Prostate gland (tissue), 2 donors: ENCODE measurements at regions not wholly inside any gene's neighbourhood (a gene's known extent, or its start where the extent isn't known, plus 50 kb on each side); places are given as distances from the start of the nearest gene placed in this dataset.

Experiments used
- DNase-seq: peaks from one replicate; pipeline ENCODE4 v3.0.0-alpha.2; 2019; ENCODE audit warnings: low spot score
- H3K27ac ChIP-seq, 2 donors: fragments of 200-600 bp; sonication (generic); 2 replicates each; pipeline ENCODE4 v1.5.1; 2017 to 2019
- H3K27me3 ChIP-seq: fragments of 200-600 bp; sonication (generic); replicated peaks from 2 replicates; pipeline ENCODE4 v1.5.1; 2019; ENCODE audit not compliant: insufficient read depth
- H3K36me3 ChIP-seq, 2 donors: fragments of 200-600 bp; sonication (generic); 1 replicate in 1 of 2; 2 replicates in 1 of 2; pipeline versions ENCODE4 v1.5.1 to v1.8.1; 2017 to 2019
- H3K4me1 ChIP-seq: fragments of 200-600 bp; sonication (generic); replicated peaks from 2 replicates; pipeline ENCODE4 v1.5.1; 2019
- H3K4me3 ChIP-seq, 2 donors: fragments of 200-600 bp; sonication (generic); 2 replicates each; pipeline ENCODE4 v1.5.1; 2017 to 2019
- H3K9me3 ChIP-seq: fragments of 200-600 bp; sonication (generic); 2 replicates; pipeline ENCODE4 v1.5.1; 2017
- CTCF ChIP-seq, 4 experiments: fragments of 200-600 bp in 2 of 4; fragments of 450-650 bp in 2 of 4; sonication (generic) in 2 of 4; IDR thresholded peaks; 1 replicate in 3 of 4; 2 replicates in 1 of 4; pipeline ENCODE4 v1.5.1; 2016 to 2019; ENCODE audit warnings: antibody characterized with exemption in 4 of 4, mild to moderate bottlenecking in 2 of 4, moderate library complexity in 2 of 4
- POLR2A ChIP-seq: fragments of 450-650 bp; IDR thresholded peaks from one replicate; pipeline ENCODE4 v1.6.1; 2016; ENCODE audit warnings: antibody characterized with exemption, mild to moderate bottlenecking
- POLR2AphosphoS5 ChIP-seq: sonication (generic); formaldehyde crosslinking; IDR thresholded peaks from one replicate; pipeline ENCODE4 v1.6.1; 2017; ENCODE audit warnings: antibody characterized with exemption
- WGBS: methylation state at CpG from one replicate; pipeline ENCODE4 v1.1.5; 2018; 5-methylcytosine and 5-hydroxymethylcytosine counted together
- intact Hi-C: fragments of 100-400 bp; cut with DNase I; formaldehyde crosslinking; loops from one replicate; pipeline ENCODE4 v1.14.2; 2022

DNA sequence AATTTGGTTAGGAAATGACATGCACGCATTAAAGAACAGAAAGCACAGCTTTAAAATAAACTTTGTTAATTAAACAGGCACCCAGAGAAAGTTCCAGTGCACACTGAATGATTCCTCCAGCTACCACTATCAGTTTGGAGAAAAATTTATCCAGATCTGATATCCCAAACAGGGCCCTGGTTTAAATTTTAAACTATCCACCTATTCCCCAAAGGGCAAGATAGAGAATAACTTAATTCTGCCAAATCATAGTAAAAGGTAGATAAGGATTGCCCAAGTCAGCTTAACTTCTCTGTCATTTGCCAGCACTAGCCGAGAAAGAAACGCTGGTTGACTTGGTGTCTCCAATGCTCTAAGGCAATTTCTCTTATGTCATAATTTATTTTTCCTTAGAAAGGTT is 321.9 kb upstream of the PKDCC start:
- intact Hi-C loops = no loop called here
- no peaks in the 10 kb centered on the region for H3K9me3 ChIP-seq
- 95% methylated on average over 3 of the region's 3 CpGs for WGBS
- no peak overlapping the region for H3K4me3 ChIP-seq
- H3K27ac ChIP-seq = no peak overlapping the region
- no peaks in the 10 kb centered on the region for H3K36me3 ChIP-seq
- H3K27me3 ChIP-seq = no peaks in the 10 kb centered on the region
- no peak for TF ChIP-seq POLR2AphosphoS5
- TF ChIP-seq CTCF (IDR thresholded peaks at IDR 0.05) = no peak
- TF ChIP-seq POLR2A = no peak
- no peak for DNase-seq
- H3K4me1 ChIP-seq = no peaks in the 10 kb centered on the region

GRCh38 chr2:41726364-41726763 is 321.5 kb upstream of the PKDCC start:
- 94% methylated on average over 6 of the region's 6 CpGs for WGBS
- no peaks in the 10 kb centered on the region for H3K27me3 ChIP-seq
- H3K36me3 ChIP-seq = no peaks in the 10 kb centered on the region
- no peak for DNase-seq
- H3K9me3 ChIP-seq = no peaks in the 10 kb centered on the region
- no peak overlapping the region for H3K4me3 ChIP-seq
- H3K4me1 ChIP-seq = no peaks in the 10 kb centered on the region
- H3K27ac ChIP-seq = no peak overlapping the region
- intact Hi-C loops = no loop called here
- no peak for TF ChIP-seq POLR2AphosphoS5
- TF ChIP-seq CTCF (IDR thresholded peaks at IDR 0.05) = no peak
- TF ChIP-seq POLR2A = no peak

GRCh38 chr2:41727152-41727551 is 320.7 kb upstream of the PKDCC start:
- H3K27me3 ChIP-seq = no peaks in the 10 kb centered on the region
- intact Hi-C loops = no loop called here
- H3K4me1 ChIP-seq = no peaks in the 10 kb centered on the region
- 93% methylated on average over 2 of the region's 2 CpGs for WGBS
- no peaks in the 10 kb centered on the region for H3K36me3 ChIP-seq
- no peak overlapping the region for H3K4me3 ChIP-seq
- no peak overlapping the region for H3K27ac ChIP-seq
- H3K9me3 ChIP-seq = no peaks in the 10 kb centered on the region
- no peak for DNase-seq
- TF ChIP-seq CTCF (IDR thresholded peaks at IDR 0.05) = no peak

DNA sequence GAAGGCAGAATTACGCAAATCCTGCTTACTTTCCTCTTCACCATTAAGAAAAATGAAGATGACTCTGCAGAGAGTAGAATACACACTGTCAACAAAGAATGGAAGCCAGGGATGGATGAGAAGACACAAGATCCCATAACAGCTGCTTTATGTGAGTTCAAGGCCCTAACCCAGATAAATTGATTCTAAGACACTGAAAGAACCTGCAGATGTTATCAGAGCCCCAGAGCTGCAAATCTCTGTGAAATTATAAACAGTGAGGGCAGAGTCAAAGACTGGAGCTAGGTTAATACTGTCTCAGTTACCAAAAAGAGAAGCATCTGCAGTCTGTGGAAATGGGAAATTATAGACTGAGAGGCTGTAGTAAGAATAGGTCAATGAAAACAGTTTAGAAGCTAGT is 320.1 kb upstream of the PKDCC start:
- intact Hi-C loops = no loop called here
- WGBS = 88% methylated on average over 1 of the region's 1 CpG
- Histone ChIP-seq H3K4me1 (no peaks in the 10 kb centered on the region), H3K27me3 (no peaks in the 10 kb centered on the region), H3K36me3 (no peaks in the 10 kb centered on the region), H3K9me3 (no peaks in the 10 kb centered on the region), H3K4me3 (no peak overlapping the region), H3K27ac (no peak overlapping the region)
- TF ChIP-seq POLR2A (no peak), POLR2AphosphoS5 (no peak), CTCF (IDR thresholded peaks at IDR 0.05) (no peak)
- no peak for DNase-seq

- no peak for DNase-seq
- intact Hi-C loops = no loop called here
These were observed 319.0 kb upstream of the PKDCC start for GRCh38 chr2:41728788-41729338.

More at GRCh38 chr2:41728788-41729338, 319.0 kb upstream of the PKDCC start:
- WGBS = 45% methylated on average over 5 of the region's 5 CpGs
- H3K27me3 ChIP-seq = no peaks in the 10 kb centered on the region
- H3K9me3 ChIP-seq = no peaks in the 10 kb centered on the region
- no peaks in the 10 kb centered on the region for H3K4me1 ChIP-seq
- no peak overlapping the region for H3K4me3 ChIP-seq
- H3K36me3 ChIP-seq = no peaks in the 10 kb centered on the region
- TF ChIP-seq POLR2AphosphoS5 = no peak
- no peak for TF ChIP-seq CTCF (IDR thresholded peaks at IDR 0.05)
- no peak for TF ChIP-seq POLR2A
- H3K27ac ChIP-seq = no peak overlapping the region
